Neural progenitor cell (in vitro differentiated cells): ENCODE measurements at regions not wholly inside any gene's neighbourhood (a gene's known extent, or its start where the extent isn't known, plus 50 kb on each side); places are given as distances from the start of the nearest gene placed in this dataset.

ENCODE experiments used
- DNase-seq: peaks from one replicate; pipeline ENCODE4 v3.0.0-alpha.2; 2016; ENCODE audit warnings: low spot score
- H2AFZ ChIP-seq: fragments of 200-600 bp; sonication (generic); replicated peaks from 2 replicates; pipeline ENCODE4 v1.6.1; 2016; ENCODE audit warnings: antibody characterized with exemption
- H3F3A ChIP-seq: fragments of 200-600 bp; sonication (generic); 2 replicates; pipeline ENCODE4 v1.6.1; 2016; ENCODE audit warnings: antibody characterized with exemption, low read depth
- H3K27ac ChIP-seq: fragments of 200-600 bp; sonication (generic); 2 replicates; pipeline ENCODE4 v1.5.1; 2016; ENCODE audit warnings: mild to moderate bottlenecking
- H3K27me3 ChIP-seq: fragments of 200-600 bp; sonication (generic); 2 replicates; pipeline ENCODE4 v1.6.1; 2016; ENCODE audit warnings: mild to moderate bottlenecking, moderate library complexity
- H3K36me3 ChIP-seq: fragments of 200-600 bp; sonication (generic); 2 replicates; pipeline ENCODE4 v1.5.1; 2016
- H3K4me1 ChIP-seq: fragments of 200-600 bp; sonication (generic); 2 replicates; pipeline ENCODE4 v1.6.1; 2016; ENCODE audit warnings: mixed run types
- H3K4me2 ChIP-seq: fragments of 200-600 bp; sonication (generic); 2 replicates; pipeline ENCODE4 v1.6.1; 2016
- H3K4me3 ChIP-seq: fragments of 200-600 bp; sonication (generic); 2 replicates; pipeline ENCODE4 v1.5.1; 2016
- H3K79me2 ChIP-seq: fragments of 200-600 bp; sonication (generic); 2 replicates; pipeline ENCODE4 v1.6.1; 2016; ENCODE audit warnings: low read depth
- H3K9ac ChIP-seq: fragments of 200-600 bp; sonication (generic); 2 replicates; pipeline ENCODE4 v1.6.1; 2016
- H3K9me3 ChIP-seq: fragments of 200-600 bp; sonication (generic); 2 replicates; pipeline ENCODE4 v1.5.1; 2016; ENCODE audit warnings: low read depth
- H4K20me1 ChIP-seq: fragments of 200-600 bp; sonication (generic); 2 replicates; pipeline ENCODE4 v1.6.1; 2016; ENCODE audit warnings: low read depth
- H3K27ac Mint-ChIP-seq: 3 replicates; pipeline ENCODE4 v1.8.0; 2021; ENCODE audit warnings: mixed read lengths
- H3K27me3 Mint-ChIP-seq: 2 replicates; pipeline ENCODE4 v1.8.0; 2022; ENCODE audit warnings: low read depth, mild to moderate bottlenecking, inconsistent platforms, moderate library complexity, mixed read lengths; ENCODE audit not compliant: insufficient read depth
- H3K36me3 Mint-ChIP-seq: 3 replicates; pipeline ENCODE4 v1.8.0; 2021; ENCODE audit warnings: mixed read lengths
- H3K4me1 Mint-ChIP-seq: 3 replicates; pipeline ENCODE4 v1.8.0; 2021; ENCODE audit warnings: mixed read lengths
- H3K4me3 Mint-ChIP-seq: 3 replicates; pipeline ENCODE4 v1.8.0; 2021; ENCODE audit warnings: mild to moderate bottlenecking, moderate library complexity, mixed read lengths
- H3K9me3 Mint-ChIP-seq: 3 replicates; pipeline ENCODE4 v1.8.0; 2020; ENCODE audit warnings: mixed read lengths
- EZH2 ChIP-seq: fragments of 200-600 bp; sonication (generic); IDR thresholded peaks from 2 replicates; pipeline ENCODE4 v1.6.1; 2017; ENCODE audit warnings: antibody characterized with exemption, mild to moderate bottlenecking, moderate library complexity
- EZH2phosphoT487 ChIP-seq: fragments of 200-600 bp; sonication (generic); IDR thresholded peaks from 2 replicates; pipeline ENCODE4 v1.6.1; 2017; ENCODE audit warnings: antibody characterized with exemption
- TF ChIP-seq, protein P1 (sequence below): fragments of 200-600 bp; sonication (generic); IDR thresholded peaks from 2 replicates; pipeline ENCODE4 v1.5.1; 2017; ENCODE audit warnings: antibody characterized with exemption, mild to moderate bottlenecking

- no peaks in the 10 kb centered on the region for H3K27me3 ChIP-seq
- no peaks in the 10 kb centered on the region for H3K4me1 Mint-ChIP-seq
- H3K36me3 Mint-ChIP-seq: no peaks in the 10 kb centered on the region
- no peak overlapping the region for H3K9ac ChIP-seq
- no peaks in the 10 kb centered on the region for H3K79me2 ChIP-seq
- H3K4me3 ChIP-seq: no peak overlapping the region
- no peaks in the 10 kb centered on the region for H3F3A ChIP-seq
- H3K9me3 ChIP-seq: no peaks in the 10 kb centered on the region
- H3K4me3 Mint-ChIP-seq: no peak overlapping the region
- H2AFZ ChIP-seq: no peak overlapping the region
- no peak overlapping the region for H3K27ac Mint-ChIP-seq
- no peaks in the 10 kb centered on the region for H4K20me1 ChIP-seq
- no peaks in the 10 kb centered on the region for H3K36me3 ChIP-seq
- H3K27me3 Mint-ChIP-seq: peaks cover 3% of the 10 kb centered on the region
- H3K27ac ChIP-seq: no peak overlapping the region
- no peaks in the 10 kb centered on the region for H3K9me3 Mint-ChIP-seq
- no peak for DNase-seq
- TF ChIP-seq, protein P1, sequence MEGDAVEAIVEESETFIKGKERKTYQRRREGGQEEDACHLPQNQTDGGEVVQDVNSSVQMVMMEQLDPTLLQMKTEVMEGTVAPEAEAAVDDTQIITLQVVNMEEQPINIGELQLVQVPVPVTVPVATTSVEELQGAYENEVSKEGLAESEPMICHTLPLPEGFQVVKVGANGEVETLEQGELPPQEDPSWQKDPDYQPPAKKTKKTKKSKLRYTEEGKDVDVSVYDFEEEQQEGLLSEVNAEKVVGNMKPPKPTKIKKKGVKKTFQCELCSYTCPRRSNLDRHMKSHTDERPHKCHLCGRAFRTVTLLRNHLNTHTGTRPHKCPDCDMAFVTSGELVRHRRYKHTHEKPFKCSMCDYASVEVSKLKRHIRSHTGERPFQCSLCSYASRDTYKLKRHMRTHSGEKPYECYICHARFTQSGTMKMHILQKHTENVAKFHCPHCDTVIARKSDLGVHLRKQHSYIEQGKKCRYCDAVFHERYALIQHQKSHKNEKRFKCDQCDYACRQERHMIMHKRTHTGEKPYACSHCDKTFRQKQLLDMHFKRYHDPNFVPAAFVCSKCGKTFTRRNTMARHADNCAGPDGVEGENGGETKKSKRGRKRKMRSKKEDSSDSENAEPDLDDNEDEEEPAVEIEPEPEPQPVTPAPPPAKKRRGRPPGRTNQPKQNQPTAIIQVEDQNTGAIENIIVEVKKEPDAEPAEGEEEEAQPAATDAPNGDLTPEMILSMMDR: no peak
- no peak overlapping the region for H3K4me2 ChIP-seq
- no peaks in the 10 kb centered on the region for H3K4me1 ChIP-seq
Measured at GRCh38 chr7:25537662-25538375, 309.5 kb upstream of the NPVF start.

- Mint-ChIP-seq H3K27ac (no peak overlapping the region), H3K4me3 (no peak overlapping the region), H3K4me1 (peaks cover 3% of the 10 kb centered on the region), H3K9me3 (no peaks in the 10 kb centered on the region), H3K36me3 (no peaks in the 10 kb centered on the region), H3K27me3 (peaks cover 7% of the 10 kb centered on the region)
- Histone ChIP-seq H3F3A (no peaks in the 10 kb centered on the region), H3K4me1 (peaks cover 4% of the 10 kb centered on the region), H3K79me2 (no peaks in the 10 kb centered on the region), H3K27me3 (no peaks in the 10 kb centered on the region), H3K9me3 (no peaks in the 10 kb centered on the region), H3K4me3 (no peak overlapping the region), H3K27ac (no peak overlapping the region), H3K36me3 (no peaks in the 10 kb centered on the region), H2AFZ (no peak overlapping the region), H3K4me2 (no peak overlapping the region), H3K9ac (no peak overlapping the region), H4K20me1 (no peaks in the 10 kb centered on the region)
- no peak for DNase-seq
- TF ChIP-seq EZH2 (no peak), EZH2phosphoT487 (no peak)
- TF ChIP-seq, protein P1: no peak
Measured at GRCh38 chr7:25541094-25541821, 313.0 kb upstream of the NPVF start.

DNA sequence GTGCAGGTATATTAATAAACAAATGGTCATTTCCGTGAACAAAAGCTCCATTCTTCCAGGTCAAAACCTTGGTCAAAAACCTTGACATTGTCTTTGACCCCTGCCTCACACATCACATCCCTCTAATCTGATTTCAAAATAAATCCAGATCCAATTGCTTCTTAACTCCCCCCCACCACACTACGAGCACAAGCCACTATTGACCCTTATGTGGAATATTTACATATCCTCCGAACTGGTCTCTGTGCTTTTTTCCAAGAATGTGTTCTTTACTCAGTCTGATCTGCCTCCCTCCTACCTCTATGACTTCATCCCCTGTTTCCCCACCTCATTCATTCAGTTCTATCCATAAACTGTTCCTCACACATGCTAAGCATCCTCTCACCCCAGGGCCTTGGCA is 313.6 kb upstream of the NPVF start:
- no peak overlapping the region for H2AFZ ChIP-seq
- no peaks in the 10 kb centered on the region for H3K27me3 ChIP-seq
- H3K27ac Mint-ChIP-seq: no peak overlapping the region

More for the DNA sequence above, 313.6 kb upstream of the NPVF start:
- Histone ChIP-seq H4K20me1 (no peaks in the 10 kb centered on the region), H3K79me2 (no peaks in the 10 kb centered on the region), H3K36me3 (no peaks in the 10 kb centered on the region), H3K4me1 (peaks cover 4% of the 10 kb centered on the region), H3F3A (no peaks in the 10 kb centered on the region), H3K9me3 (no peaks in the 10 kb centered on the region), H3K4me2 (no peak overlapping the region), H3K4me3 (no peak overlapping the region), H3K9ac (no peak overlapping the region), H3K27ac (no peak overlapping the region)
- DNase-seq: no peak
- H3K27me3 Mint-ChIP-seq: peaks cover 7% of the 10 kb centered on the region
- H3K4me1 Mint-ChIP-seq: peaks cover 3% of the 10 kb centered on the region
- no peaks in the 10 kb centered on the region for H3K36me3 Mint-ChIP-seq
- H3K4me3 Mint-ChIP-seq: no peak overlapping the region
- no peak for TF ChIP-seq EZH2phosphoT487
- TF ChIP-seq, protein P1: no peak
- no peak for TF ChIP-seq EZH2
- no peaks in the 10 kb centered on the region for H3K9me3 Mint-ChIP-seq
